HG03135 (cell line): ENCODE measurements at regions not wholly inside any gene's neighbourhood (a gene's known extent, or its start where the extent isn't known, plus 50 kb on each side); places are given as distances from the start of the nearest gene placed in this dataset.

Source experiments
- ATAC-seq: cut with Tn5 transposase; IDR thresholded peaks from one replicate; pipeline ENCODE4 v1.9.1; 2021; ENCODE audit warnings: mild to moderate bottlenecking, moderate library complexity; ENCODE audit not compliant: unreplicated experiment

GRCh38 chr3:30201715-30202114, 404.7 kb upstream of the TGFBR2 start:
- no peak for ATAC-seq

DNA sequence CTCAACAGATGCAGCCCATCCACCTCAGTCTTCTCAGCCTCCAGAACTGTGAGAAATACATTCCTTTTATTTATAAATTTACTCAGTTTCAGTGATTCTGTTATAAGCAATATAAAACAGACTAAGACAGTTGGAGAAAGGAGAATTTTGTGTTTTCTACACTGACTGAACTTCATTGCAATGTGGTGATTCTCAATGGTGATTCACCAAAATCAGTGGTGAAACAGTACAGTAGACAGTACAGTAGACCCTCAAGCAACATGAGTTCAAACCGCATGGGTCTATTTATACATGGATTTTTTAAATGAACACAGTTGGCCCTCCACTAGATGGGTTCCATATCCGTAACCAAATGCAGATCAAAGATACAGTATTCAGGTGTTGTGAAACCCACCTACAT, 403.1 kb upstream of the TGFBR2 start:
- ATAC-seq: no peak

- ATAC-seq: no peak
Measured at GRCh38 chr3:30204126-30204525, 402.3 kb upstream of the TGFBR2 start.

DNA sequence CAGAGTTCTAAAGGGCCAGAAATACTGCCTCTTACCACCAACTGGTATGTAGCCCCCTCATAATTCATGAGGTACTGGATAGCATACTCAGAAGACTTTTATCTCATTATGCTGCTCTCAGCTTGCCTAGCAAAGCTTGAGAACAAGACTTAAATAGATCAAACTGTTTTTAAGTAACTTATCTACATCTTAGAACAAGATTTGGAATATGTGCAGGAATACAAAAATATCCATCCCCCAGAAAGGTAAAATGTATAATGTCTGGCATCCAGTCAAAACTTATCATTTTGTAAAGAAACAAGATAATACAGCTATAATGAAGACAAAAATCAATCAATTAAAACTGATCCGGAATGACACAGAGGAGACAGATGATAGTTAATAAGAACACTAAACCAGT, 400.4 kb upstream of the TGFBR2 start:
- no peak for ATAC-seq

DNA sequence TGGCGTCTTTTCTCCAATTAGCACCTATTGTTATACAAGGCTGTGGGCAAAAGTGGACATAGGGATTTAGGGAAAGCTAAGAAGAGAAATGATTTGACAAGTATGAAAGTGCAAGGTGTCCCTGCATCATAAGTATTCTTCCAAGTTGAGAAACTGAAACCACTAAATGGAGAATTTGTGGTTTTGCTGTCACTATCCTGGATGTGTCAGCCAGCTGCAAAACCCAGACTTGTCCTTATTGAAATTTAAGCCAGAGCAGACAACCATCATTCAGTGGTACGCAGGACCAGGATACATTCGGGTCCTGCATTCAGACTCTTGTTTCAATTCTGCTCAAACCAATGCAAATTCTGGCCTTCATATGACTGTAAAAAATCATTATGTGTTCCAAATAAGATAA, 384.8 kb upstream of the TGFBR2 start:
- no peak for ATAC-seq

- ATAC-seq: no peak
Measured at GRCh38 chr3:30222441-30222840, 384.0 kb upstream of the TGFBR2 start.

GRCh38 chr3:30225021-30225420, 381.4 kb upstream of the TGFBR2 start:
- ATAC-seq: no peak

DNA sequence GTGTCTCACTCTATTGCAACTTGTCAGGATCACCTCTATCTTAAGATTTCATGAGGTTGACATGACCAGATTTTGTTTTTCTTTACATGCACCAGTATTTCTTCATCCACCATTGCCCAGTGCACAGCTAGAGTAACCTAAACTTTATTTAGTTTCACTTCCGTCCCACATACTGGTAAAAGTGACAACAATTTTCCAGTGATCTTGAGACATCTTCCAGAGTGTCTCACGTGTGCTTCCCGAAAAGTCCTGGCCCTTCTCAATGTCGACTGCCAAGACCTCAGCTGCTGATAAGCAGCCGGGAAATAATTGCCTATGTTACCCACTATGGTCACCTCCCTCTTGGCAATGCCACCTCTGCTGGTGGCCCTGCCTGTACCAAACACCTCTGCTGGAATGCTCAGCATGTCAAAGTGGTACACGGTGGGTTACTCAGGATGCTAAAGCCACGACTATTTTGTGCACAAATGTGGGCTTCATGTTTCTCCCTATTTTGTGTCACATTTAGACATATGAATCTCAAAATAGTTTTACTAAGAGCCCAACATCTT, 379.7 kb upstream of the TGFBR2 start:
- no peak for ATAC-seq

- no peak for ATAC-seq
Measured at GRCh38 chr3:30227571-30228301, 378.7 kb upstream of the TGFBR2 start.

GRCh38 chr3:30228302-30228631, 378.1 kb upstream of the TGFBR2 start:
- ATAC-seq: no peak

- no peak for ATAC-seq
Measured at GRCh38 chr3:30231277-30232141, 374.9 kb upstream of the TGFBR2 start.

- ATAC-seq: no peak
Measured at GRCh38 chr3:30232142-30232541, 374.3 kb upstream of the TGFBR2 start.

GRCh38 chr3:30233913-30234646, 372.3 kb upstream of the TGFBR2 start:
- ATAC-seq: no peak

DNA sequence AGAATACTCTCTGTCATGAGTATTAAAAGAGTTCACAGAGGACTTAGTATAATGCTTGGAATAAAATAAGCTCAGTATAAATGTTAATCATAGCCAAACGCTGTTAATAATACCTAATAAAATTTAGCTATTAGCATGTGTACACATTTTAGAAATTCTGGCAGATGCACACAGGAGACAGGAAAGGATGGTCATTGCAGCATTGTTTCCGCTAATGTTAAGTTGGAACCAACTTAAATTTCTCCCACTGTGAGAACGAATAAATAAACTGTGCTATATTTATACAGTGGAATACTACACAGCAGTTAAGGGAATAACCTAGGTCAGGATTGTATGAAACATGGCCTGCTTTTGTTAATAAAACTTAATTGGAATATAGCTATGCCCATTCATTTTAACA, 370.4 kb upstream of the TGFBR2 start:
- no peak for ATAC-seq

DNA sequence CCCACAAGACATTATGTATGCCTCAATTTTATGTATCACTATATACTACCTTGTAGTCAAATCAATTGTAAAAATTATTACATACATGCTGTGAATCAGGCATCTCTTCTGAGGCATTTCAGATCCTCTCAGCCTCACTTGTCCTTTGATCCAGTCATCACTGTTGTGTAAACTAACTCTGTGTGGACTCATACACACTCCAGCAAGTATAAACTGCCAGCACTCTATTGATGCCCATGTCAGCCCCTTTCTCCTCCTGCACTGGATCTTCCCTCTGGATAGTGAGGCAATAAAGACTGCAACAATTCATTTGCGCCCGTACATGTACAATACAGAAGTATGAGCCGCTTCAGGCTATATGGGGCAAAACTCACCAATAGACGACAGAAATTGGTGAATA, 364.7 kb upstream of the TGFBR2 start:
- no peak for ATAC-seq

DNA sequence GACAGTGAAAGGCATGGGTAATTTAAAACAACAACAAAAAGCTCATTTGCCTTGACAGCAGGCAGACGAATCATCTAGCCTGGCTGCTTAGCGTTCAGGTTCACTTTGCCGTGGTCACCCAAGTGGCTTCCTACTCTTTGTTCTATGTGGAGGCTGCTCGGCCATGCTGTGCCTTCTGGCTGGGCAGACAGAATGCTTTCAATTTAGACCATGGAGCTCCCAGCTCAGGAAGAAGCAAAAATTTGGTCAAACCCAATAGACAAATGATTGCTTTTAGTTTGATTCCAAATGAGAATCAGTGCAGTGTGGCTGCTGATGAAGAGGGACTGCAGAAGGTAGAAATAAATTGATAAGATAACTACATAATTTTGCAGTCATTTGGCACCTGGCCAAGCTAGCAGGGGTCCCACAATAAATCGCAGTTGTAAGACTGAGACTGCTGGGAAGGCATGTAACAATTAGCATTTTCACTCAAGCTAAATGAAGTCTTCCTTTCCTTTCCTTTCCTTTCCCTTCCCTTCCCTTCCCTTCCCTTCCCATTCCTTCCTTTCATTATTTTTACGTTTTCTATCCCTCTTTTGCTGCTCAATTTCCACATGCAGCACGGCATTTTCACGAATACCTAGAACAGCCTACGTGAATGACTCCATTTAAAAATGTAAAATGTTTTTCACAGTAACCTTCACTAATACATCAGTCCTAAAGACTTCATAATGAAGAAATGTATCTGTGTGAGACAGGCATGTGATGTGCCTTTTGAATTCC, 360.4 kb upstream of the TGFBR2 start:
- ATAC-seq: no peak

DNA sequence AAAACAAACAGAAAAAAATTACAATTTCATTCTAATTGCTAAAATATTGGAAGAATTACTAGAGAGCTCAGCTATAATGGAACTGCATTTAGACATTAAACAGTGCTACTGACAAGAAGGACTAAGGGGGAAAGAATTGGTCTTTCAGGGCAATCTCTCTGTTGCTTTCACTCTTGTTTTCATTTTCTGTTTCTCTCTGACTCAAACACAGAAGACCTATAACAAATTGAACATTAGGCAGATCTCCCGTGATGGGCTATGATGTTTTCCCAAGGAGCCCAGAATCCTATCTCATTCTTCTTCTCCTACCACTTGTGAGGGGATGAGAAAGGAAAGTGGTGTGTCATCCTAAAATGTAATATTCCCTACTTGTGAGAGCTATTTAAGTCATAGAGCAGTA, 358.0 kb upstream of the TGFBR2 start:
- ATAC-seq: peak; percentile 86

DNA sequence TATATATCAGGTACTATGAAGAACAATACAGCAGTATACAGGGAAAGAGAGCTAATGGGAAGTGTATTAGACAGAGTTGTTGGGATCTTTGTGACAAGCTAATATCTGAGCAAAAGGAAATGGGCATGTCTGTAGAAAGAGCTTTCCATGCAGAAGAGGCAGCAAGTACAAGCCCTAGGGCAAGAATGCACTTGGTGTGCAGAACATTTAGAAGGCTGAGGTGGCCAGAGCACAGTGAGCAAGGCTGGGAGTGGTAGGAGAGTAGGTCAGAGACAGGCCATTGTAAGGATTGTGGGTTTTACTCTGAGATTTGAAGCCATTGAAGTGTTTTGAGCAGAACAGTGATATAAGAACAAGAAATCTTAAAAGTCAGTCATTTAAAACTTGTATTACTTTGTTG, 353.9 kb upstream of the TGFBR2 start:
- ATAC-seq: no peak

- no peak for ATAC-seq
Measured at GRCh38 chr3:30253832-30254231, 352.6 kb upstream of the TGFBR2 start.

GRCh38 chr3:30256474-30256873, 349.9 kb upstream of the TGFBR2 start:
- ATAC-seq: no peak
